Naive thymus-derived CD4-positive, alpha-beta T cell (primary cell): ENCODE measurements at regions not wholly inside any gene's neighbourhood (a gene's known extent, or its start where the extent isn't known, plus 50 kb on each side); places are given as distances from the start of the nearest gene placed in this dataset.
A peak's percentile ranks its signal among the peaks of the same experiment; 100 is the strongest.
"Not testable (repeated sequence)": the region's sequence is repeated elsewhere in the genome, so short reads cannot be mapped to it uniquely, and the experiment has no call there.

Experiments used
- ATAC-seq: fragments of 150-1000 bp; cut with Tn5 transposase; 2 replicates; pipeline ENCODE4 v1.10.0; 2021; ENCODE audit warnings: mild to moderate bottlenecking, moderate library complexity
- CTCF ChIA-PET: fragments of 350-600 bp; sonication (Branson Sonifier 250); formaldehyde crosslinking; loops from one replicate; lab custom pipeline; 2021; ENCODE audit warnings: antibody characterized with exemption; lab: Charles Lee
- POLR2A ChIA-PET: fragments of 350-600 bp; sonication (Branson Sonifier 250); formaldehyde crosslinking; loops from one replicate; lab custom pipeline; 2021; ENCODE audit warnings: antibody characterized with exemption, inconsistent platforms; lab: Charles Lee
- DNase-seq, 9 donors: peaks; one replicate each; pipeline versions ENCODE4 v3.0.0 to v3.0.0-alpha.2; 2020 to 2022; ENCODE audit warnings: mixed read lengths in 1 of 9
- H3K27ac ChIP-seq: one replicate; pipeline ENCODE4 v1.7.0; 2013; ENCODE audit warnings: mild to moderate bottlenecking, low read depth, low read length, moderate library complexity
- H3K27me3 ChIP-seq, 2 donors: one replicate each; pipeline ENCODE4 v1.7.0; 2013; ENCODE audit warnings: low read length in 2 of 2, mild to moderate bottlenecking in 2 of 2, moderate library complexity in 2 of 2; ENCODE audit not compliant: control insufficient read depth in 2 of 2, insufficient read depth in 2 of 2
- H3K36me3 ChIP-seq, 3 experiments: 1 replicate in 2 of 3; 2 replicates in 1 of 3; pipeline ENCODE4 v1.7.0; 2013; ENCODE audit warnings: low read length in 3 of 3, mild to moderate bottlenecking in 3 of 3, moderate library complexity in 1 of 3; ENCODE audit not compliant: insufficient read depth in 3 of 3, control insufficient read depth in 2 of 3
- H3K4me1 ChIP-seq, 2 donors: one replicate each; pipeline ENCODE4 v1.7.0; 2013; ENCODE audit warnings: low read length in 2 of 2, mild to moderate bottlenecking in 2 of 2, moderate library complexity in 1 of 2; ENCODE audit not compliant: control insufficient read depth in 2 of 2, insufficient read depth in 2 of 2
- H3K4me3 ChIP-seq: 2 replicates; pipeline ENCODE4 v1.7.0; 2013; ENCODE audit warnings: mild to moderate bottlenecking, low read length
- H3K9me3 ChIP-seq, 3 experiments: 1 replicate in 2 of 3; 2 replicates in 1 of 3; pipeline ENCODE4 v1.7.0; 2013; ENCODE audit warnings: low read length in 3 of 3; ENCODE audit not compliant: control insufficient read depth in 2 of 3
- H3K27ac Mint-ChIP-seq, 9 donors: one replicate each; pipeline ENCODE4 v1.8.0; 2020 to 2022; ENCODE audit warnings: mixed read lengths in 9 of 9, mild to moderate bottlenecking in 8 of 9, moderate library complexity in 5 of 9, inconsistent platforms in 2 of 9
- H3K27me3 Mint-ChIP-seq, 5 donors: one replicate each; pipeline ENCODE4 v1.8.0; 2021 to 2022; ENCODE audit warnings: mixed read lengths in 5 of 5, mild to moderate bottlenecking in 1 of 5
- H3K36me3 Mint-ChIP-seq, 5 donors: one replicate each; pipeline ENCODE4 v1.8.0; 2020 to 2022; ENCODE audit warnings: mixed read lengths in 5 of 5, mild to moderate bottlenecking in 3 of 5, inconsistent platforms in 1 of 5
- H3K4me1 Mint-ChIP-seq, 7 donors: one replicate each; pipeline ENCODE4 v1.8.0; 2020 to 2022; ENCODE audit warnings: mixed read lengths in 7 of 7, mild to moderate bottlenecking in 3 of 7, inconsistent platforms in 1 of 7
- H3K4me3 Mint-ChIP-seq, 10 donors: one replicate each; pipeline ENCODE4 v1.8.0; 2020 to 2022; ENCODE audit warnings: mild to moderate bottlenecking in 10 of 10, mixed read lengths in 10 of 10, moderate library complexity in 6 of 10, inconsistent platforms in 2 of 10
- H3K9me3 Mint-ChIP-seq, 11 donors: one replicate each; pipeline ENCODE4 v1.8.0; 2020 to 2022; ENCODE audit warnings: mixed read lengths in 11 of 11, mild to moderate bottlenecking in 4 of 11, inconsistent platforms in 1 of 11, moderate library complexity in 1 of 11
- intact Hi-C, 2 donors: fragments of 100-400 bp; cut with micrococcal nuclease; formaldehyde crosslinking; loops; one replicate each; pipeline ENCODE4 v1.15.1; 2023

DNA sequence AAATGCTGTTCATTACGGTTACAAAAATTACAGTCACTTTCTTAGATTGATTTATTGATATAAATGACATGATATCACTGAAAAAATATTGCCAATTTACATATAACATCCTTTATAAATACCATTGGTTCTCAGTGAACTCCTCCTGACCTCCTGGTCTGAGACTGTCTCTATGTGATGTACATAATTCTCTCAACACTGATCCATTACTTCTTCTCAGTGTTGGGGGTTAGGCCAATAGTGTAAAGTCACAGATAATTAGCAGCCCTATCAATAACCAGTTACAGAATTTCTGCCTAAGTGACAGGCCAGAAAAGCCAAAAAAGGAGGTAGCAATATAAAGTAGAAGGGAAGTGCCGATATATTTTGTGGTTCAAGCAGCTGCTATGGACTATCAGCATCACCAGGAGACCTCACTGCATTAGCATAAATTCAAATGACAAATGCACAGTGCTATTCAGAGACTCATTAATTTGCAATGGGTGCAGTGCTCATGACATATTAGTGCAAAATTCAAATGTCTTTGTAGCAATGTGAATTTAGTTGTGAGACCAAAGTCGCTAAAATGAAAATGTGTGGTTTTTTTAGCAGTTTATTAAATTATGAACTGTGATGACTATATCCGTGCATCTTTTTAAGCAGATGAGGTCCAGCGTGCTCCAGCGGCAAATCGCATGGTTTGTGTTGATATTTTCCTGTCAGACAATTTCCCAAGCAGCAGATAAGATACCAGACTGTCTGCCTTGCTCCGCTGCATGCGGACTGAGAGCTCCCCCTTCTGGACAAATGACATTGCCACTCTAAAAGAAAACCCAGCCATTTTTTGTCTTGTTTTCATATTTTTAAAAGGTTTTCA lies 144.6 kb downstream of the CETN3 start:
- no peak overlapping the region for H3K4me3 ChIP-seq
- Mint-ChIP-seq H3K9me3 (peaks cover 0 to 2% (median 0%) of the 10 kb centered on the region in 11 donors), H3K27ac (no peak overlapping the region), H3K36me3 (no peaks in the 10 kb centered on the region), H3K4me1 (peaks cover 0 to 3% (median 0%) of the 10 kb centered on the region in 7 donors), H3K4me3 (no peak overlapping the region), H3K27me3 (peaks cover 0 to 4% (median 0%) of the 10 kb centered on the region in 5 donors)
- no peaks in the 10 kb centered on the region for H3K4me1 ChIP-seq
- ATAC-seq (peak; percentile 59), DNase-seq (peak; percentile 0 to 46 (median 30))
- intact Hi-C loops, result loop anchor here (1.0 to 10.0 kb wide), 7 partner anchors 167 to 1538 kb away; no protein-coding TSS in a partner anchor
- H3K36me3 ChIP-seq, result no peaks in the 10 kb centered on the region
- H3K27me3 ChIP-seq, result no peaks in the 10 kb centered on the region
- H3K9me3 ChIP-seq, result no peaks in the 10 kb centered on the region
- ChIA-PET CTCF (interaction anchor here (0.8 to 1.9 kb wide), 3 partner anchors 13 to 1536 kb away, joined by 3 to 23 read pairs (median 3); no protein-coding TSS in a partner anchor), POLR2A (no interaction called here)
- H3K27ac ChIP-seq, result no peak overlapping the region

GRCh38 chr5:90263102-90263820 lies 146.3 kb downstream of the CETN3 start:
- H3K27ac ChIP-seq, result no peak overlapping the region
- peaks cover 0 to 4% (median 0%) of the 10 kb centered on the region in 5 donors for H3K27me3 Mint-ChIP-seq
- ChIA-PET CTCF (interaction anchor here (0.8 to 1.0 kb wide), 2 partner anchors 9 to 73 kb away, joined by 3 read pairs; no protein-coding TSS in a partner anchor), POLR2A (no interaction called here)
- H3K9me3 ChIP-seq, result no peaks in the 10 kb centered on the region
- H3K4me1 Mint-ChIP-seq, result peaks cover 0 to 3% (median 0%) of the 10 kb centered on the region in 7 donors
- H3K27ac Mint-ChIP-seq, result no peak overlapping the region
- no peaks in the 10 kb centered on the region for H3K36me3 Mint-ChIP-seq
- DNase-seq (no peak), ATAC-seq (no peak)
- H3K36me3 ChIP-seq, result no peaks in the 10 kb centered on the region
- H3K4me3 Mint-ChIP-seq, result no peak overlapping the region
- H3K4me3 ChIP-seq, result no peak overlapping the region
- no peaks in the 10 kb centered on the region for H3K9me3 Mint-ChIP-seq
- H3K27me3 ChIP-seq, result no peaks in the 10 kb centered on the region
- no peaks in the 10 kb centered on the region for H3K4me1 ChIP-seq
- intact Hi-C loops, result loop anchor here in 1 of 2 donors (10.0 kb wide), 2 partner anchors 272 to 522 kb away; no protein-coding TSS in a partner anchor

DNA sequence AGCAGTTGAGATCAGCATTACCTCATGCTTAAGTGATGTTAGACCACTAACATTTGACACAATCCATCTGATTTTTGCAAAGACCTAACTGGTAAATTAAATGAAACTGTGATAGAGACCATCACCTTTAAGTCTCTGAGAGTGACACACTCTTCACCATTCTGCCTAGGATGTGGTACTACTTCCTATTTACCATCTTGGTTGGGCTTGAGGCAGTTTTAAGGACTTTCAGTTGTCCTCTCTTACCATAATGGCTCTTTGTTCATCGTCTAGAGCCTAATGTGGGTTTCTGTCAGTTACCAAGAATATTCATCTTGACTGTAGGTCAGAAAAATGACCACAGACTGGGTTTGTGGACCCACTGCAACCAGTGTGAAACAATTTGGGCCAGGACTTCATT lies 158.1 kb downstream of the CETN3 start:
- Histone ChIP-seq H3K4me3 (no peak overlapping the region), H3K9me3 (no peaks in the 10 kb centered on the region), H3K27ac (no peak overlapping the region), H3K36me3 (no peaks in the 10 kb centered on the region), H3K27me3 (no peaks in the 10 kb centered on the region), H3K4me1 (no peaks in the 10 kb centered on the region)
- Mint-ChIP-seq H3K27me3 (peaks cover 0 to 15% (median 4%) of the 10 kb centered on the region in 5 donors), H3K27ac (no peak overlapping the region), H3K4me1 (no peaks in the 10 kb centered on the region), H3K9me3 (peaks cover 0 to 2% (median 0%) of the 10 kb centered on the region in 11 donors), H3K36me3 (no peaks in the 10 kb centered on the region), H3K4me3 (no peak overlapping the region)
- ChIA-PET CTCF (no interaction called here), POLR2A (no interaction called here)
- intact Hi-C loops, result no loop called here
- ATAC-seq (no peak), DNase-seq (no peak)

GRCh38 chr5:90248640-90249039 lies 160.9 kb downstream of the CETN3 start:
- Mint-ChIP-seq H3K4me3 (no peak overlapping the region), H3K36me3 (no peaks in the 10 kb centered on the region), H3K4me1 (no peaks in the 10 kb centered on the region), H3K27ac (no peak overlapping the region), H3K27me3 (peaks cover 0 to 12% (median 0%) of the 10 kb centered on the region in 5 donors), H3K9me3 (peaks cover 0 to 2% (median 0%) of the 10 kb centered on the region in 11 donors)
- POLR2A ChIA-PET, result no interaction called here
- H3K27me3 ChIP-seq, result no peaks in the 10 kb centered on the region
- no peaks in the 10 kb centered on the region for H3K36me3 ChIP-seq
- no peak for ATAC-seq
- CTCF ChIA-PET, result no interaction called here
- H3K4me3 ChIP-seq, result no peak overlapping the region
- intact Hi-C loops, result no loop called here
- no peaks in the 10 kb centered on the region for H3K4me1 ChIP-seq
- DNase-seq, result no peak
- no peak overlapping the region for H3K27ac ChIP-seq
- H3K9me3 ChIP-seq, result no peaks in the 10 kb centered on the region

- CTCF ChIA-PET, H3K9me3 ChIP-seq, H3K27ac Mint-ChIP-seq, H3K27me3 ChIP-seq, H3K27me3 Mint-ChIP-seq, intact Hi-C loops, H3K36me3 ChIP-seq, H3K27ac ChIP-seq, H3K4me3 Mint-ChIP-seq, H3K9me3 Mint-ChIP-seq, DNase-seq, H3K36me3 Mint-ChIP-seq, ATAC-seq, H3K4me3 ChIP-seq, H3K4me1 Mint-ChIP-seq, H3K4me1 ChIP-seq, POLR2A ChIA-PET: not testable (repeated sequence)
Measured at GRCh38 chr5:90243848-90244247, 165.7 kb downstream of the CETN3 start.

- Mint-ChIP-seq H3K9me3 (no peaks in the 10 kb centered on the region), H3K36me3 (no peaks in the 10 kb centered on the region), H3K4me1 (no peaks in the 10 kb centered on the region), H3K27me3 (peaks cover 0 to 16% (median 9%) of the 10 kb centered on the region in 5 donors), H3K4me3 (no peak overlapping the region), H3K27ac (no peak overlapping the region)
- Histone ChIP-seq H3K27ac (no peak overlapping the region), H3K9me3 (no peaks in the 10 kb centered on the region), H3K27me3 (no peaks in the 10 kb centered on the region), H3K4me1 (no peaks in the 10 kb centered on the region), H3K4me3 (no peak overlapping the region), H3K36me3 (no peaks in the 10 kb centered on the region)
- CTCF ChIA-PET, result no interaction called here
- DNase-seq (no peak), ATAC-seq (no peak)
- POLR2A ChIA-PET, result interaction anchor here (0.6 kb wide), 1 partner anchor 1286 kb away, joined by 3 read pairs; no protein-coding TSS in a partner anchor
- intact Hi-C loops, result no loop called here
Measured at GRCh38 chr5:90233476-90233875, 176.1 kb downstream of the CETN3 start.
